ENCODE measurements at regions not wholly inside any gene's neighbourhood (a gene's known extent, or its start where the extent isn't known, plus 50 kb on each side); places are given as distances from the start of the nearest gene placed in this dataset.
"Not testable (repeated sequence)": the region's sequence is repeated elsewhere in the genome, so short reads cannot be mapped to it uniquely, and the experiment has no call there.

DNA sequence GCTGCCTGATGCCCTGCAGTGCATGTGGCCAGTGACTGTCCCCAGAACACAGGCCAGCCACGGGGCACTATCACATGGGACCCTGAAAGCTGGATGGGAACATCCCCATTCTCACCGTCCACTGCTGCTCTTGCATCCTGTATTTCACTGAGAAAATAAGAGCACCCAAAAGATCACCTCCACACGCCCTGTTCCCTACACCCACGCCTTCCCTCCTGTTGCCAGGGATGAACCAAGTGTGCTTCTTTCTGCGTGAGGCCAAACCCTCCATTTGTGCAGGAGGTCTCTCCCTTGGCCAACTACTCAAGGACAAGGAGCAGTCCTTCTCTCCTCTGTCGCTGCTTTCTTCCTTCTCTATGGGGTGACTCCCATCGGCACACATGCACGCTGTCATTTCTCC is 118.3 kb downstream of the LRRC37A3 start:
- not testable (repeated sequence) for H3K36me3 ChIP-seq (ENCODE audit: insufficient read depth, low read length); H3K9me3 ChIP-seq (ENCODE audit: low read length); H2AFZ ChIP-seq (ENCODE audit: low read depth, low read length); H3K4me3 ChIP-seq (ENCODE audit: low read length); H3K27me3 ChIP-seq (ENCODE audit: insufficient read depth, low read length); H3K4me1 ChIP-seq (ENCODE audit: insufficient read depth, low read length)

DNA sequence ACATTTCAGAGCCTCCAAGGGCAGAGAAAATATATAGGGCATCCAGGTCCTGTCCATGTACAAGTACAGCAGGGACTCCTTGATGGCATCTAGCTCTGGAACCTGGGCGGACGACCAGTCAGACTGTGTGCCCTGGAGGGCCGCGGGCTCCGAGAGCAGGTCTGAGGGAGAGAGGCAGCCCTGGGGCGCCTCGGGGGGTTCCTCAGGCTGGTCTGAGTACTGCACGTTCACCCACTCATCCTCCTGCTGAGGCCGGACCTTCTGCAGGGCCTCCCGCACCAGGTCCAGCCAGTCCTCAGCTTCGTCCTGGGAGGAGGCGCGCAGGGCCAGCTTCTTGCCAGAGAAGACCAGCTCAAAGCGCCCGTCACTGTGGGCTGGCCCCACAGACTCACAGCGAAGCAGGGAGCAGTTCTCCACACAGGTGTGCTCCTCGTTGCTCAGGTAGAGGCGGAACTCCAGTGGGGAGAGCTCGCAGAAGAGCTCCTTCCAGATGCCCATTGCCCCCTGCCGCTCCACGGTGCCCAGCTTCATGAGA is 118.8 kb downstream of the LRRC37A3 start:
- not testable (repeated sequence) for H3K4me1 ChIP-seq (ENCODE audit: insufficient read depth, low read length); H3K4me3 ChIP-seq (ENCODE audit: low read length); H3K36me3 ChIP-seq (ENCODE audit: insufficient read depth, low read length); H3K27me3 ChIP-seq (ENCODE audit: insufficient read depth, low read length); H2AFZ ChIP-seq (ENCODE audit: low read depth, low read length); H3K9me3 ChIP-seq (ENCODE audit: low read length)

DNA sequence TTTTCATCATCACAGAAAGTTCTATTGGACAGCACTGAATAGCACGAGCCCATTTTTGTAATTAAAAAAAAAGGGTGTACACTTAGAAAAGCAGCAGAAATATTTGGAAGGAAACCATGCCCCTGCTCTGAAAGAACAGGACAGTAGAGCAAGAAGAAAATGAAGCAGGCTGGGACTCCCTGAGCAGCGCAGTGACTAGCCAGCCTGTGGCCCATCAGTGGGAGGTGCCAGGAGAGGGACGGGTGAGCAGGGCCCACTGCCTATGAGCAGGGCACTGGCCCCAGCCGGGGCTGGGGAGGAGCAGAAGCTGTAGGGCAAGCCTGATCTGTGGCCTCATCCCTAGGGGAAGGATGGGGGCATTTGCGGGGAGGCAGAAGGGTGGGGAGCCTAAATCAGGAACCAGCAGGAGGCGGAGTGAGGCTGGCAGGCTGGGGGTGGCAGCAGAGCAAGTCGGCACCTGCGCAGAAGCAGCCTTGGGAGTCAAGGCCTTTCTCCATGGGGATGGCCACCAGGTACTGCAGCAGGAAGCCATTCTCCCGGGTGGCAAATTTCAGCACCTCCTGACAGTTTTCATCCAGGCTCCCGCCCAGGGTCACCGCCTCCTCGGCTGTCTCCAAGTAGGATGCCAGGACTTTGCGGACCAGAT is 119.6 kb downstream of the LRRC37A3 start:
- not testable (repeated sequence) for H3K4me3 ChIP-seq (ENCODE audit: low read length); H3K36me3 ChIP-seq (ENCODE audit: insufficient read depth, low read length); H3K27me3 ChIP-seq (ENCODE audit: insufficient read depth, low read length); H2AFZ ChIP-seq (ENCODE audit: low read depth, low read length); H3K4me1 ChIP-seq (ENCODE audit: insufficient read depth, low read length); H3K9me3 ChIP-seq (ENCODE audit: low read length)

DNA sequence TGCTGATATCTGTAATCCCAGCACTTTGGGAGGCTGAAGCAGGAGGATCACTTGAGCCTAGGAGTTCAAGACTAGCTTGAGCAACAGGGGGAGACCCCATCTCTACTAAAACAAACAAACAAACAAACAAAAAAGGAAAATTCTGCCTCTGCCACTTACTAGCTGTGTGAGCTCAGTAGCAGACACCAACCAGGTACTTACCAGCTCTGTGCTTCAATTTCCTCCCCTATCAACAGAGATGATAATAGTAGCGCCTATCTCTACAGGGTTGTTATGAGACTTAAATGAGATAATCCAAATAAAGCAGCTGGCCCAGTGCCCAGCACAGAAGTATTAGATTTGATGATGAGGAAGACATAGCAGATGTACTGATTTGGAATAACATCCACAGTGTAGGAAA is 120.3 kb downstream of the LRRC37A3 start:
- H3K4me1 ChIP-seq (ENCODE audit: insufficient read depth, low read length); H3K9me3 ChIP-seq (ENCODE audit: low read length); H3K4me3 ChIP-seq (ENCODE audit: low read length); H3K27me3 ChIP-seq (ENCODE audit: insufficient read depth, low read length); H3K36me3 ChIP-seq (ENCODE audit: insufficient read depth, low read length); H2AFZ ChIP-seq (ENCODE audit: low read depth, low read length): not testable (repeated sequence)

DNA sequence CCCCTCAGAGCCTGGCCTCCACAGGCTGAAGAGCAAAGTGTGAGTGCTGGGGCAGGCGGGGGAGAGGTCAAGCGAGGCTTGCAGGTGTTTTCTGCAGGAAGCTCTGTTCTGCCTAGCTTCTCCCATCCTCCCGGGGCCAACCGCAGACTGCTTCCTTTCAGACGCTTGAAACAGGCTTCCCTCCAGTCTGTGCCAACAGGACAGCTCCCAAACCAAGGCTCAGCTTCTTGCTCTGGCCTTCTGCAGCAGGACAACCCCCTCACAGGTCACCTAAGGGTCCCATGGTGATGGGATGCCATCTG is 120.8 kb downstream of the LRRC37A3 start:
- not testable (repeated sequence) for H3K9me3 ChIP-seq (ENCODE audit: low read length); H3K4me1 ChIP-seq (ENCODE audit: insufficient read depth, low read length); H3K27me3 ChIP-seq (ENCODE audit: insufficient read depth, low read length); H2AFZ ChIP-seq (ENCODE audit: low read depth, low read length); H3K4me3 ChIP-seq (ENCODE audit: low read length); H3K36me3 ChIP-seq (ENCODE audit: insufficient read depth, low read length)

DNA sequence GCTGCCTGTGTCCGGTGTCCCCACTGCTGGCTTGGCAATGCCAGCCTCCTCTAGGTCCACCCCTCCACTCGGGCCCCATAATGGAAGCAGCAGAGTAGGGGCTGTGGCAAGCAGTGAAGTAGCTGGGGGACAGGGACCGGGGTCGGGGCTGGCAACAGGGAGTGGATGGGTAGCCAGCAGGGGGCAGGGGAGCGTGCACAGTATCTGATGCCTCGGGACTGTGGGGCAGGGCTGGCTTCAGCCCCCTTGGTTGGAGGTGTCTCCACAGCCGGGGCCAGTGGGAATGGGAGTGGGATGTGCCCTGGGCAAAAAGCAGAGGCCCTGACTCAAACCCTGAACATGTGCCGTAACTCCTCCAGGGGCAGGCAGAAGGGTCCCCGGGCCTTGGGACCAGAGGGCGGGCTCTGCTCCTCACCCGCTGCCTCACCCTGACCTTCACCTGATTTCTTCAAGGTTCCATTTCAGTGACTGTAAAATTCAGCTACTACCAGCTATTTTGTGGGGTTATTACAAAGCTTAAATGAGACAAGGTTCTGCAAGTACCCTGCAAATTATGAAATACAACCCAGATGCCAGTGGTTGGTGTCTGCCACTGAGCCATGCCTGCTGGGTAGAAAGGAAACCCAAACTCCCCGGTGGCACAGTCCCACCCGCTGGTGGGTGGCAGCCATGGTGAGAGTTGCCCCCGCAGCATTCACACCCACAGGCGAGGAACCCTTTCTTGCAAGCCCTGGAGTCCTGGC is 121.4 kb downstream of the LRRC37A3 start:
- not testable (repeated sequence) for H3K9me3 ChIP-seq (ENCODE audit: low read length); H3K4me3 ChIP-seq (ENCODE audit: low read length); H3K4me1 ChIP-seq (ENCODE audit: insufficient read depth, low read length); H2AFZ ChIP-seq (ENCODE audit: low read depth, low read length); H3K27me3 ChIP-seq (ENCODE audit: insufficient read depth, low read length); H3K36me3 ChIP-seq (ENCODE audit: insufficient read depth, low read length)

DNA sequence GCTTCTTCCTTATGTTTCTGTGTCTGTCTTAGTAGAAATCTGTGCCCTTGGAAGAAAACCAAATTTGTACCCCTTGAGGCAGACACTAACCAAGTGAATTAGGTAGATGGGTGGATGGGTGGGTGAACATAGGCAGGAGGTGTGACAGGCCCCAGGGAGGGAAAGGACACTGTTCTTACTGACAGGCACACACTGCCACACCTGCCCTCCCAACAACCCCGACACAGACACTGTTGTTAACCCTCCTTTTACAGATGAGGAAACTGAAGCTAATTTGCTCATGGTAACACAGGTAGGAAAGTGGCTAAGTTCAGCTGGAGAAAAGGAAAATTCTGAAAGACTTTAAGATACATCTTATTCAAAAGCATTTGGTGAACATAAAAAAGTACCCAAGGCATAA is 123.9 kb downstream of the LRRC37A3 start:
- H3K4me3 ChIP-seq (ENCODE audit: low read length); H3K36me3 ChIP-seq (ENCODE audit: insufficient read depth, low read length); H3K27me3 ChIP-seq (ENCODE audit: insufficient read depth, low read length); H2AFZ ChIP-seq (ENCODE audit: low read depth, low read length); H3K9me3 ChIP-seq (ENCODE audit: low read length); H3K4me1 ChIP-seq (ENCODE audit: insufficient read depth, low read length): not testable (repeated sequence)

DNA sequence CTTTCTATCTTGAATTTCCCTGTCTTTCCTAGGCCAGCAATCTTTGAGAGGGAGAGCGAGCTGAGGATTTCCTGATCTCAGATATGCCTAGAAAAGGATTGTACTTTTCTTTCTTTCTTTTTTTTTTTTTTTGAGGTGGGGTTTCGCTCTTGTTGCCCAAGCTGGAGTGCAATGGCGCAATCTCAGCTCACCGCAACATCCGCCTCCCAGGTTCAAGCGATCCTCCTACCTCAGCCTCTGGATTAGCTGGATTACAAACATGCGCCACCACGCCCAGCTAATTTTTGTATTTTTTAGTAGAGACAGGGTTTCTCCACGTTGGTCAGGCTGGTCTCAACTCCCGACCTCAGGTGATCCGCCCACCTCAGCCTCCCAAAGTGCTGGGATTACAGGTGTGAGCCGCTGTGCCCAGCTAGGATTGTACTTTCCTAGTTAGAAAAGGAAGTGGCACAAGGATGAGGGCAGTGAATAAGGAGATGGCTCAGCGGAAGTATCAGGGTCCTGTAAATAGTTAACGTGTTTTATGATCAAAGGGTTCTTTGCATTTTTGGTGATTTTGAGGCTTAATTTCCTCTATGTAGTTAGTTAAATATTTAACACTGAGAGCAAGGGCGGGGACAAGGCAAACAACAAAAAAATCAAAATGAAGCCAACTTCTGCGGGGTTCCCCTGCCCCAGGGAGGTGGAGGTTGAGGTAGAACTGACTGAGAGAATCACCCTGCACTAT is 124.6 kb downstream of the LRRC37A3 start:
- not testable (repeated sequence) for H2AFZ ChIP-seq (ENCODE audit: low read depth, low read length); H3K4me1 ChIP-seq (ENCODE audit: insufficient read depth, low read length); H3K9me3 ChIP-seq (ENCODE audit: low read length); H3K36me3 ChIP-seq (ENCODE audit: insufficient read depth, low read length); H3K27me3 ChIP-seq (ENCODE audit: insufficient read depth, low read length); H3K4me3 ChIP-seq (ENCODE audit: low read length)

DNA sequence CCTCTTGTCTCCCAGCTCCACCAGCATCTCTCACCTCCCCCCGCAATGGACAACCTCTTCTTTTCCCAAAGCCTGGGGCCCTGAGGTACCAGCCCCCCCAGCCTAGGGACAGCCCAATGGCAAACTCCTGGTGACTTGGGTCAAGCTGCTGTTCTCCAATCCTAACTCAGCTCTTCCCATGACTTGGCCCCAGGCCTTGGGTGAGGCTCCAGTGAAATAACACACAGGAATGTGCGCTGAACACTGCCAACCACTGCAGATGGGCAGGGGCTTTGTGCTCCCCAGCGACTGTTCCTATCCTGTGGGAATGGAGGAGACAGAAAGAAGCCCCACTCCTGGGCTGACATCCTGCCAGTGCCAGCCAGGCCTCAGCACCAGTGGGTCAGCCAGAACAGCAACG is 125.2 kb downstream of the LRRC37A3 start:
- H3K27me3 ChIP-seq (ENCODE audit: insufficient read depth, low read length); H3K9me3 ChIP-seq (ENCODE audit: low read length); H3K4me1 ChIP-seq (ENCODE audit: insufficient read depth, low read length); H3K4me3 ChIP-seq (ENCODE audit: low read length); H2AFZ ChIP-seq (ENCODE audit: low read depth, low read length); H3K36me3 ChIP-seq (ENCODE audit: insufficient read depth, low read length): not testable (repeated sequence)

DNA sequence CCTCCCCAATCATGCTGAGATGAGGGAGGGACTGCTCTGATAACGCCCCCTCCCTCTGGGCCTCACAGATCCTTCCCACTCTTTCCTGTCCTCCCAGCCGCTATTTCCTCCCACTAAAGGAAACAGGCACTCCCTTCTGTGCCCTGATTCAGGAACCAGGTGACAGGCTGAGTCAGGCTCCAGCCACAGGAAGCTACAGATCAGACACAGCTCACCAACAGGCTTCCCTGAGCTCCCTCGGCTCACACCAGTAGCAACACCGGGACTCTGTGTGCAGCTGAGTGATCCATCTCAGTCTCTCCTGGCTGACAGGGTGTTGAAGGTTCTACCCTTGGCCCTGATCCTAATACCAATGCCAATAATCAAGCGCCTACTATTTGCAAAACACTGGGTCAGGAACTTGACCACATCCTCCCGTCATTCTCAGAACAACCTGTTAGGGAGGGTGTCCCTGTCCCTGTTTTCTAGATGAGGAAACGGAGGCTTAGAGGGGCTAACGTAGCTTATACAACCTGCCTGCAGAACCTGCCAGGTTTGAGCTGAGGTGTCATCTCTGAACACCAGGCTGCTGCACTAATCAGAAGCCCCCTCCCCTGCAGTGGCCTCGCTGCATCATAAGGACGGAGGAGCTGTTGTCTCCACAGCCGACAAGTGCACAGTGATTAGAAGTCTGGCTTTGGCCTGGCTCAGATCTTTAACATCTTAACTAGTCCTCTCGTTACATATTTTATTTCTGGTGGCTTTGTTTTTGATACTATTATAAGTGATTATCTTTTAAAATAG is 126.3 kb downstream of the LRRC37A3 start:
- not testable (repeated sequence) for H3K27me3 ChIP-seq (ENCODE audit: insufficient read depth, low read length); H3K9me3 ChIP-seq (ENCODE audit: low read length)

DNA sequence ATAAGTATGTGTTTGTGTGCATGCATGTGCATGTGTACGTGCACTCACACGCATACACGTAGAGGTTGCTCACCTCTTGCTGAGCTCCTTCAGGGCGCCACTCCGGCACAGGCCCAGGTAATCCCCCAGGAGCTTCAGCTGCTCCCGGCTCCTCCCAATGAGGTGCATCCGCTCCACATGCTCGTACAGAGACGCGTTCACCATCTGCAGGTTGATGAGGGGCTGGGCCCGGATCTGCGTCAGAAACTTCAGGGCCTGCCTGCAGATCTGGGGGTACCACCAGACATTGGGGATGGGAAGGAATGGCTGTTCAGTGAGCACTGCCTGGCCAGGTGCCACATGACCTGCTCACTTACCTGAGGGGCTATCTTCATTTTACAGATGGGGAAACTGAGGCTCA is 127.0 kb downstream of the LRRC37A3 start:
- H3K4me1 ChIP-seq (ENCODE audit: insufficient read depth, low read length); H3K27me3 ChIP-seq (ENCODE audit: insufficient read depth, low read length); H3K9me3 ChIP-seq (ENCODE audit: low read length): not testable (repeated sequence)

More for the DNA sequence above, 126.3 kb downstream of the LRRC37A3 start:
- H3K4me3 ChIP-seq (ENCODE audit: low read length); H3K36me3 ChIP-seq (ENCODE audit: insufficient read depth, low read length); H3K4me1 ChIP-seq (ENCODE audit: insufficient read depth, low read length); H2AFZ ChIP-seq (ENCODE audit: low read depth, low read length): not testable (repeated sequence)

DNA sequence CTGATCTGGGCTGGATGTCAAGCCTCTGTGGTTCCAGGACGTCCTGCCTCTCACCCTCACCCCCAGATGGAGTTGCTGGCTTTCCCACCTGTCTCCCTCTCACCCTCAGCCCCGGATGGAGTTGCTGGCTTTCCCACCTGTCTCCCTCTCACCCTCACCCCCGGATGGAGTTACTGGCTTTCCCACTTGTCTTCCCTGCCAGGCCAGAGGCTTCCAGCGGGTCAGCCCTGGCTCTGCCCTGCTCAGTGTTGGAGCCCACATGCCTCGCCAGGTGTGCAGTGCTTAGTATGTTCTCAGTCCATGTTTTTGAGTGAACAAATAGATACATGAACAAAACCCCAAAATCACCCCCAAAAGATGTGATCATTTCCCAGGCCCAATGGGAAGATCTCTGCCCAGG is 127.6 kb downstream of the LRRC37A3 start:
- not testable (repeated sequence) for H3K9me3 ChIP-seq (ENCODE audit: low read length); H3K36me3 ChIP-seq (ENCODE audit: insufficient read depth, low read length); H2AFZ ChIP-seq (ENCODE audit: low read depth, low read length); H3K27me3 ChIP-seq (ENCODE audit: insufficient read depth, low read length); H3K4me3 ChIP-seq (ENCODE audit: low read length); H3K4me1 ChIP-seq (ENCODE audit: insufficient read depth, low read length)

More for the DNA sequence above, 127.0 kb downstream of the LRRC37A3 start:
- not testable (repeated sequence) for H2AFZ ChIP-seq (ENCODE audit: low read depth, low read length); H3K4me3 ChIP-seq (ENCODE audit: low read length); H3K36me3 ChIP-seq (ENCODE audit: insufficient read depth, low read length)

DNA sequence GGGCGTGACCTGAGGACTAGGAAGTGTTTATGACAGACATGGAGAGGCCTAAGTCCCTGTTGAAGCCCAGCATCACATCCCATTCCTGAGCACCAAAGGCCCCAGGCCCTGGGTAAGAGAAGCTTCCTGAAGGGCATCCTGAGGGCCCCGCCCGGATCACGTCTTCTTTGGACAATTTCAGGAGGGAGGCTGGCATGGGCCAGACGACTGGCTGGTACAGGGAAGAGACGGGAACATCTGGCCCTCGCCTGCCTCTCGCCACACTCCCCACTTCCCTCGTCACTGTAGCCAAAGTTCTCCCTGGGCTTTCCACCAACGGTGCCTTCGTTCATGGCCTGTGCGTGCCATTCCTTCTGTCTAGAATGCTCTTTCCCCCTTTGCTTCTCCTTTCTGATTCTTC is 128.1 kb downstream of the LRRC37A3 start:
- not testable (repeated sequence) for H3K9me3 ChIP-seq (ENCODE audit: low read length); H3K4me1 ChIP-seq (ENCODE audit: insufficient read depth, low read length); H3K36me3 ChIP-seq (ENCODE audit: insufficient read depth, low read length); H2AFZ ChIP-seq (ENCODE audit: low read depth, low read length); H3K27me3 ChIP-seq (ENCODE audit: insufficient read depth, low read length); H3K4me3 ChIP-seq (ENCODE audit: low read length)

All from neuron (in vitro differentiated cells).